Epidermal melanocyte (primary cell): ENCODE measurements at regions not wholly inside any gene's neighbourhood (a gene's known extent, or its start where the extent isn't known, plus 50 kb on each side); places are given as distances from the start of the nearest gene placed in this dataset.

ENCODE experiments used
- DNase-seq: peaks from one replicate; pipeline ENCODE4 v3.0.0; 2011; ENCODE audit warnings: low spot score; ENCODE audit not compliant: insufficient read length

GRCh38 chr10:28954211-28954610, 276.9 kb downstream of the BAMBI start:
- DNase-seq, result no peak

DNA sequence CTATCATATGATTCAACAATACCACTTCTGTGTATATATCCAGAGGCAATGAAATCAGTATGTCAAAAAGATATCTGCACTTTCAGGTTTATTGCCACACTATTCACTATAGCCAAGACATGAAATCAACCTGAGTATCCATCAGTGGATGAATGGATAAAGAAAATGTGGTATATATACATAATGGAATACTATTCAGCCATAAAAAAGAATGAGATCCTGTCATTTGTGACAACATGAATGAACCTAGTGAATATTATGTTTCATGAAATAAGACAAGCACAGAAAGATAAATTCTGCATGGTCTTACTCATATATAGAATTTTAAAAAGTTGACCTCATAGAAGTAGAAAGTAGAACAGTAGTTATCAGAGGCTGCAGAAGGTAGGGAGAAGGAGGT, 281.1 kb downstream of the BAMBI start:
- no peak for DNase-seq

- no peak for DNase-seq
These were observed 282.7 kb downstream of the BAMBI start for GRCh38 chr10:28959850-28960501.

DNA sequence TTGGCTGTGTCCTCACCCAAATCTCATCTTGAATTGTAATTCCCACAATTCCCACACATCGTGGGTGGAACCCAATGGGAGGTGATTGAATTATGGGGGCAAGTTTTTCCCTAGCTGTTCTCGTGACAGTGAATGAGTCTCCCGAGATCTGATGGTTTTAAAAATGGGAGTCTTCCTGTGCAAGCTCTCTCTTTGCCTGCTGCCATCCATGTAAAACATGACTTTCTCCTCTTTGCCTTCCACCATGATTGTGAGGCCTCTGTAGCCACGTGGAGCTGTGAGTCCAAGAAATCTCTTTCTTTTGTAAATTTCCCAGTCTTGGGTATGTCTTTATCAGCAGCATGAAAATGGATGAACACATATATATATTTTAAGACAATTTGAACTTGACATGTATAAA, 285.4 kb downstream of the BAMBI start:
- no peak for DNase-seq

DNA sequence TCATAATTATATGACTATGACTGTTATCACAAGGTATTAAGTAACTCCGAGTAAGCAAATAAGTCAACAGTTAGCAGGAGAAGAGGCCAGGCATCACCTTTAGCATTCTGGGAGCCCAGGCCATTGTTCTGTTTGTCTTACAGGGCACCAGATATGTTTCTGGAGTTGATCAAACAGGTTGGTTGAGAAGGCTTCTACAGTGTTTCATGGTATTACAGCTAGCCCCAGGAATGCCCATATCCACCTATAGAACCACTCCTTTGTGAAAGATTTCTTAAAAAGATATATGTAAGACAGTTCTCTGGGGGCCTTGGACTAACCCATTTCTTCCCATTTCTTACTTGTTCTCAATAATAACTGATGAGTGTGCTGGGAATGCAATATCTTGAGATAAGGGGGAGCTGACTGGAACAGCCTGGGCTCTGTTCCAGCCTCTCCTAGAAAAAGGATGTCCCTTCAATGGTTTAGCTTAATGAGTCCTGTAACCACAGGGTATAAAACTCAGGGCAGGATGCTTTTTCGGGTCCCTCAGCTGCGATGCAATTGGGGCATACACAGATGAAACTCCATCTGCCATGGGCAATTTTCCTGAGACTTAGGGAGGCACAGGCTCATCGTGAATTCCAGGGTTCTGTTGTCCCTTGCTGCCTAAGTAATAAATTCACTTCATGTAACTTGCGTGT, 286.4 kb downstream of the BAMBI start:
- no peak for DNase-seq

GRCh38 chr10:28965937-28966336, 288.6 kb downstream of the BAMBI start:
- no peak for DNase-seq

- no peak for DNase-seq
These were observed 289.7 kb downstream of the BAMBI start for GRCh38 chr10:28967031-28967430.

GRCh38 chr10:28969413-28969812, 292.1 kb downstream of the BAMBI start:
- no peak for DNase-seq

GRCh38 chr10:28970231-28970630, 292.9 kb downstream of the BAMBI start:
- DNase-seq, result no peak

- no peak for DNase-seq
These were observed 293.9 kb downstream of the BAMBI start for GRCh38 chr10:28971255-28971654.

- DNase-seq, result no peak
These were observed 294.4 kb downstream of the BAMBI start for GRCh38 chr10:28971764-28972163.

GRCh38 chr10:28973309-28973972, 296.1 kb downstream of the BAMBI start:
- no peak for DNase-seq

- peak; percentile 26 for DNase-seq
These were observed 298.7 kb downstream of the BAMBI start for GRCh38 chr10:28975891-28976531.

DNA sequence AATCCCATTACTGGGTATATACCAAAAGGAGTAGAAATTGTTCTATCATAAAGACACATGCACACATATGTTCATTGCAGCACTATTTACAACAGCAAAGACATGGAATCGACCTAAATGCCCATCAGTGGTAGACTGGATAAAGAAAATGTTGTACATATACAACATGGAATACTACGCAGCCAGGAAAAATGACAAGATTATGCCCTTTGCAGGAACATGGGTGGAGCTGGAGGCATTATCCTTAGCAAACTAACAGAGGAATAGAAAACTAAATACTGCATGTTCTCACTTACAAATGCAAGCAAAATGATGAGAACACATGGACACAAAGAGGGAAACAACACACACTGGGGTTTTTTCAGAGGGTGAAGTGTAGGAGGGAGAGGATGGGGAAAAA, 300.2 kb downstream of the BAMBI start:
- no peak for DNase-seq

GRCh38 chr10:28980264-28980663, 302.9 kb downstream of the BAMBI start:
- DNase-seq, result no peak

- no peak for DNase-seq
These were observed 303.7 kb downstream of the BAMBI start for GRCh38 chr10:28981007-28981406.

GRCh38 chr10:28982974-28983373, 305.7 kb downstream of the BAMBI start:
- DNase-seq, result no peak

- DNase-seq, result no peak
These were observed 305.1 kb upstream of the LYZL1 start for GRCh38 chr10:28983799-28984198.

GRCh38 chr10:28984431-28984830, 304.4 kb upstream of the LYZL1 start:
- no peak for DNase-seq

GRCh38 chr10:28985137-28985885, 303.6 kb upstream of the LYZL1 start:
- no peak for DNase-seq

- no peak for DNase-seq
These were observed 302.6 kb upstream of the LYZL1 start for GRCh38 chr10:28986117-28986792.
